HPDE6-E6E7 (cell line): ENCODE measurements at regions not wholly inside any gene's neighbourhood (a gene's known extent, or its start where the extent isn't known, plus 50 kb on each side); places are given as distances from the start of the nearest gene placed in this dataset.
"Not testable (repeated sequence)": the region's sequence is repeated elsewhere in the genome, so short reads cannot be mapped to it uniquely, and the experiment has no call there.

Source experiments
- DNase-seq: peaks from one replicate; pipeline ENCODE4 v3.0.0; 2011; ENCODE audit warnings: missing footprints; ENCODE audit errors: extremely low spot score

GRCh38 chr4:77446601-77447000 lies 159.0 kb upstream of the CXCL13 start:
- DNase-seq, result no peak

GRCh38 chr4:77449171-77449570 lies 156.4 kb upstream of the CXCL13 start:
- DNase-seq, result no peak

GRCh38 chr4:77450006-77450405 lies 155.6 kb upstream of the CXCL13 start:
- DNase-seq, result no peak

- no peak for DNase-seq
Observed at GRCh38 chr4:77451530-77451929, 154.1 kb upstream of the CXCL13 start.

- not testable (repeated sequence) for DNase-seq
Observed at GRCh38 chr4:77452117-77452516, 153.5 kb upstream of the CXCL13 start.

GRCh38 chr4:77453911-77454310 lies 151.7 kb upstream of the CXCL13 start:
- DNase-seq, result no peak

- no peak for DNase-seq
Observed at GRCh38 chr4:77454858-77455257, 150.8 kb upstream of the CXCL13 start.

- not testable (repeated sequence) for DNase-seq
Observed at GRCh38 chr4:77464100-77464499, 141.5 kb upstream of the CXCL13 start.

- peak; percentile 27 for DNase-seq
Observed at GRCh38 chr4:77465271-77465670, 140.3 kb upstream of the CXCL13 start.

- no peak for DNase-seq
Observed at GRCh38 chr4:77466430-77466829, 139.2 kb upstream of the CXCL13 start.

GRCh38 chr4:77471821-77472495 lies 133.7 kb upstream of the CXCL13 start:
- DNase-seq, result no peak

GRCh38 chr4:77473509-77473908 lies 132.1 kb upstream of the CXCL13 start:
- DNase-seq, result no peak

GRCh38 chr4:77481856-77482255 lies 123.8 kb upstream of the CXCL13 start:
- DNase-seq, result peak; percentile 33

- no peak for DNase-seq
Observed at GRCh38 chr4:77488882-77489281, 116.7 kb upstream of the CXCL13 start.

GRCh38 chr4:77493120-77493752 lies 112.4 kb upstream of the CXCL13 start:
- no peak for DNase-seq

GRCh38 chr4:77493829-77494551 lies 111.6 kb upstream of the CXCL13 start:
- no peak for DNase-seq

GRCh38 chr4:77496457-77496856 lies 109.2 kb upstream of the CXCL13 start:
- DNase-seq, result no peak

- no peak for DNase-seq
Observed at GRCh38 chr4:77500801-77501200, 104.8 kb upstream of the CXCL13 start.

GRCh38 chr4:77501240-77501639 lies 104.4 kb upstream of the CXCL13 start:
- DNase-seq, result no peak

- DNase-seq, result no peak
Observed at GRCh38 chr4:77501851-77502250, 103.8 kb upstream of the CXCL13 start.

GRCh38 chr4:77504407-77504806 lies 101.2 kb upstream of the CXCL13 start:
- no peak for DNase-seq

GRCh38 chr4:77505275-77505957 lies 100.2 kb upstream of the CXCL13 start:
- no peak for DNase-seq
